ENCODE measurements at regions not wholly inside any gene's neighbourhood (a gene's known extent, or its start where the extent isn't known, plus 50 kb on each side); places are given as distances from the start of the nearest gene placed in this dataset.

DNA sequence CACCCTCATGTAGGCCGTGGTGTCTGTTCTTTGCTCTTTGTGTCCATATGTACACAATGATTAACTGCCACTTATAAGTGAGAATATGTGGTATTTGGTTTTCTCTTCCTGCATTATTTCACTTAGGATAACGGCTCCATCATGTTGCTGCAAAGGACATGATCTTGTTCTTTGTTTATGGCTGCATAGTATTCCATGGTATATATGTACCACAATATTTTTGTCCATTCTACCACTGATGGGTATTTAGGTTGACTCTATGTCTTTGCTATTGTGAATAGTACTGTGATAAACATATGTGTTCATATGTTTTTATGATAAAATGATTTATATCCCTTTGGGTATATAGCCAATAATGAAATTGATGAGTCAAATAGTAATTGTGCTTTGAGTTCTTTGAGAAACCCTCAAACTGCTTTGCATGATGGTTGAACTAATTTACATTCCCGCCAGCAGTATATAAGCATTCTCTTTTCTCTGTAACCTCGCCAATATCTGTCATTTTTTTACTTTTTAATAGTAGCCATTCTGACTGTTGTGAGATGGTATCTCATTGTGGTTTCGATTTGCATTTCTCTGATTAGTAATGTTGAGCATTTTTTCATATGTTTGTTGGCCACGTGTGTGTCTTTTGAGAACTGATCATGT lies 174.4 kb upstream of the NT5E start:
- Mint-ChIP-seq H3K4me3 (no peak overlapping the region), H3K27ac (no peak overlapping the region), H3K9me3 (no peaks in the 10 kb centered on the region), H3K4me1 (ENCODE audit: low read depth) (no peaks in the 10 kb centered on the region), H3K27me3 (ENCODE audit: low read depth) (no peaks in the 10 kb centered on the region), H3K36me3 (ENCODE audit: low read depth) (no peaks in the 10 kb centered on the region)
- no peak for DNase-seq
- CTCF ChIA-PET, result no interaction called here
- intact Hi-C loops (cut with micrococcal nuclease), result no loop called here

DNA sequence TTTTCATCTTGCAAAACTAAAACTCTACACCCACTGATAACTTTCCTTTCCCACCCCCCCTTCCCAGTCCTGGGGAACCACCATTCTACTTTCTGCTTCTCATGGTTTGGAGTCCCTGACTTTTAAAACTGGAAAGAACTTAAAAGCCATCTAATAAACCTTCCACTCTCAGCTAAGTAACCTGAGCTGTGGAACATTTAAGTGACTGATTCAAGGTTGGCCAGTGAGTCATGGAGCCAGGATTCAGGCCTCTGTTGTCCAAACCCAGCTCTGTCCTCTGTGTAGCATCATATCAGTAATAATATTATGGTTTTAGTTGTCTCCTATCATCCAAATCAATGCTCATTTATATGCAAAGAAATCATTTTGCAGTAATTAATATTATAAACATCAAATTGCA lies 176.0 kb upstream of the NT5E start:
- Mint-ChIP-seq H3K27me3 (ENCODE audit: low read depth) (no peaks in the 10 kb centered on the region), H3K4me1 (ENCODE audit: low read depth) (no peaks in the 10 kb centered on the region), H3K9me3 (no peaks in the 10 kb centered on the region), H3K4me3 (no peak overlapping the region), H3K27ac (no peak overlapping the region), H3K36me3 (ENCODE audit: low read depth) (no peaks in the 10 kb centered on the region)
- intact Hi-C loops (cut with micrococcal nuclease), result no loop called here
- no peak for DNase-seq
- CTCF ChIA-PET, result no interaction called here

DNA sequence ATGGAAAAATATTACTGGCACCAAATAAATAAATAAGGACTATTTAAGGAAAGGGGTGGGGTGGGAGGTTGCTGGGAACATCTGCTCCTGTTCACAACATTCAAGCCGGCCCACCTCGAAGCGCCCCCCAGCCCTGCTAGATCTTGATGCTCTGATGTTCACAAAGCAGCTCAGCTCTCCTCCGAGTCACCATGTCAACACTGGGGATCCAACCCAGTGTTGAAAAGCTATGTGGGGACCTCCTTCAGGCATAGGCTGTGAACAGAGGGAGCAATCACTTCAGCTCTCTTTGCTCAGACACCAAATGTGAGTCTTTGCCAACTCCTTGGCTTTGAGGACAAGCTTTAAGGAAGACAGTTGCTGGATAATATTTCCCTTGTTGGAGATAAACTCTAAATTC lies 176.8 kb upstream of the NT5E start:
- Mint-ChIP-seq H3K4me1 (ENCODE audit: low read depth) (no peaks in the 10 kb centered on the region), H3K36me3 (ENCODE audit: low read depth) (no peaks in the 10 kb centered on the region), H3K27ac (no peak overlapping the region), H3K4me3 (no peak overlapping the region), H3K9me3 (no peaks in the 10 kb centered on the region), H3K27me3 (ENCODE audit: low read depth) (no peaks in the 10 kb centered on the region)
- DNase-seq, result no peak
- intact Hi-C loops (cut with micrococcal nuclease), result no loop called here
- CTCF ChIA-PET, result interaction anchor here (0.7 kb wide), 1 partner anchor 41 kb away, joined by 3 read pairs; no protein-coding TSS in a partner anchor

- no peaks in the 10 kb centered on the region for H3K27me3 Mint-ChIP-seq (ENCODE audit: low read depth)
- CTCF ChIA-PET, result interaction anchor here (0.7 kb wide), 1 partner anchor 41 kb away, joined by 3 read pairs; no protein-coding TSS in a partner anchor
These were observed 177.3 kb upstream of the NT5E start for GRCh38 chr6:85272592-85272991.

DNA sequence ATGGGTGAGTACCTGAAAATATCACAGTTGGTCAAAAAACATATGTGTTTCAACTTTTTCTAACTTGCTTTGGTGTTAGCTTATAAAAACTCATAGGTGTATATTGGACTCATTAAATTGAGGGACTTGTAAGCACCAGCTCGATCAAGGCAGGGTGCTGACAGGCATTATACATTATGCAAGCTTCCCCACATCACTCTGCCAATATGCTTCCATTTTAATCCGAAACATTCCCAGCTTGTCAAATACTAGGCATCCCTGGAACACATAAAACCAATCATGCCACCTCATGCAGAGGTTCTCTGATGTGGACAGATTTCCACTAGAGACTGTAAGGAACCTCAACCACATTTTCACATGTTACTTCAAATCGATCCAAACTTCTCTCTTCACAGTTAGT lies 187.3 kb upstream of the NT5E start:
- no peak for DNase-seq
- Mint-ChIP-seq H3K27me3 (ENCODE audit: low read depth) (no peaks in the 10 kb centered on the region), H3K36me3 (ENCODE audit: low read depth) (no peaks in the 10 kb centered on the region), H3K27ac (no peak overlapping the region), H3K4me1 (ENCODE audit: low read depth) (no peaks in the 10 kb centered on the region), H3K4me3 (no peak overlapping the region), H3K9me3 (peaks cover 4% of the 10 kb centered on the region)
- CTCF ChIA-PET, result no interaction called here
- intact Hi-C loops (cut with micrococcal nuclease), result no loop called here

More at GRCh38 chr6:85272592-85272991, 177.3 kb upstream of the NT5E start:
- H3K36me3 Mint-ChIP-seq (ENCODE audit: low read depth), result no peaks in the 10 kb centered on the region
- intact Hi-C loops (cut with micrococcal nuclease), result no loop called here
- H3K4me1 Mint-ChIP-seq (ENCODE audit: low read depth), result no peaks in the 10 kb centered on the region
- no peak overlapping the region for H3K4me3 Mint-ChIP-seq
- H3K9me3 Mint-ChIP-seq, result no peaks in the 10 kb centered on the region
- DNase-seq, result no peak
- no peak overlapping the region for H3K27ac Mint-ChIP-seq

- H3K27me3 Mint-ChIP-seq (ENCODE audit: low read depth), result no peaks in the 10 kb centered on the region
- H3K9me3 Mint-ChIP-seq, result peaks cover 1% of the 10 kb centered on the region
- no peak for DNase-seq
- no peaks in the 10 kb centered on the region for H3K4me1 Mint-ChIP-seq (ENCODE audit: low read depth)
- CTCF ChIA-PET, result no interaction called here
- no peaks in the 10 kb centered on the region for H3K36me3 Mint-ChIP-seq (ENCODE audit: low read depth)
- no peak overlapping the region for H3K27ac Mint-ChIP-seq
- intact Hi-C loops (cut with micrococcal nuclease), result no loop called here
- H3K4me3 Mint-ChIP-seq, result no peak overlapping the region
These were observed 188.6 kb upstream of the NT5E start for GRCh38 chr6:85261271-85261670.

DNA sequence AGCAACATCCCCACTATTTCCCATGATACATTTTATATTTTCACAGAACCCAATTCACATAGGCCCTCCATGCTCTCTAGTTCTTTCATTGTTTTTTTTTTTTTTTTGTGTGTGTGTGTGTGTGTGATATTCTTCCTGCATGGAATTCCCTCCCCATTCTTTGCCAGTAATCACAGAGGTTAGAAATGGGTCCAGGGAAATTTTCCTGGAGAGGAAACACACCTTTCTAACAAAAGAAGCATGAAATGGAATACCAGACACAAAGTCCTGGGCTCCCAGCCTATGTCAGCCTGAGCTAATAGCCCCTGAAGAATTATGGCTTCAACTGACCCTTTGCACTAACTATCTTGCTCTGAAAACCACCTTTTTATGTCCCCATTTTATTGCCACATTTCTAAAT lies 194.2 kb upstream of the NT5E start:
- no peak for DNase-seq
- intact Hi-C loops (cut with micrococcal nuclease), result no loop called here
- H3K4me1 Mint-ChIP-seq (ENCODE audit: low read depth), result no peaks in the 10 kb centered on the region
- no peak overlapping the region for H3K27ac Mint-ChIP-seq
- H3K36me3 Mint-ChIP-seq (ENCODE audit: low read depth), result no peaks in the 10 kb centered on the region
- no peak overlapping the region for H3K4me3 Mint-ChIP-seq
- H3K9me3 Mint-ChIP-seq, result peaks cover 10% of the 10 kb centered on the region
- CTCF ChIA-PET, result no interaction called here
- peaks cover 5% of the 10 kb centered on the region for H3K27me3 Mint-ChIP-seq (ENCODE audit: low read depth)

DNA sequence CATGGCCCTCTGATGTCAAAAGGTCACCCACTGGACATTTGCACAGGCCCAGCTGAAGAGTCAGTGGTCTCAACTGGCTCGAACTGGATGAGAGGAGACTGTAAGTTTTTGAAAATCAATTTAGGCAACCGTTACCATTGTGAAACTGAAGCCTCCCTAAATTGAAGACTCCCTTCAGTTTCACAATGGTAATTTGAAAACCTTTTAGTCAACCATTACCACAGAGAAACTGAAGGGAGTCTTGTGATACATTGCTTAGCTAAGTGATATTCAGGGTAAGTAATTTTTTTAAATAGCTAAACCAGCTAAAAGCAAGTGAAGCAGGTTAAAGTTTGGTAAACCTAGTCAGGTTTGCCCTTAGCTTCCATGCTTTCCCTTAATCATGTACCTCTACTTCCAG lies 197.3 kb upstream of the NT5E start:
- intact Hi-C loops (cut with micrococcal nuclease), result no loop called here
- DNase-seq, result no peak
- peaks cover 5% of the 10 kb centered on the region for H3K27me3 Mint-ChIP-seq (ENCODE audit: low read depth)
- no peak overlapping the region for H3K27ac Mint-ChIP-seq
- peaks cover 10% of the 10 kb centered on the region for H3K9me3 Mint-ChIP-seq
- H3K4me3 Mint-ChIP-seq, result no peak overlapping the region
- no peaks in the 10 kb centered on the region for H3K4me1 Mint-ChIP-seq (ENCODE audit: low read depth)
- CTCF ChIA-PET, result no interaction called here
- no peaks in the 10 kb centered on the region for H3K36me3 Mint-ChIP-seq (ENCODE audit: low read depth)

GRCh38 chr6:85252085-85252484 lies 197.8 kb upstream of the NT5E start:
- CTCF ChIA-PET, result no interaction called here
- intact Hi-C loops (cut with micrococcal nuclease), result no loop called here
- no peak overlapping the region for H3K27ac Mint-ChIP-seq

DNA sequence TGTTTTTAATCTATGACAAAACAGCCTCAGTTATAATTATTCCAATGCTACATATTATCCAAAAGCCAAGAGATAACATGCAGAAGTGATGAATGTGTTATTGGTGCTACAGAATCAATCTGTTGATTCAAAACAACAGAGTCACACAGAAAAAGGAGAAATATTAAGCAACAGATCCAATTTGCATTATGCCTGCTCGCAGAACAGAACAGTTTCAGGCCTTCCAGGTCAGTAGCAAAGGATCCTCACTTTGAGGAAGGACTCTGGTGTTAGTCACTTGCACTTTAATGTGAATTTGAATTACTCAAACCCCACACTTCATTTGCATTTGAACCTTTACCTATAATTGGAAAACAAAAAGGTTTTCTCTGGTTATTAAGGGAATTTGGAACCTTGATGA lies 198.6 kb upstream of the NT5E start:
- Mint-ChIP-seq H3K9me3 (peaks cover 14% of the 10 kb centered on the region), H3K4me1 (ENCODE audit: low read depth) (no peaks in the 10 kb centered on the region), H3K27me3 (ENCODE audit: low read depth) (peaks cover 5% of the 10 kb centered on the region), H3K27ac (no peak overlapping the region), H3K36me3 (ENCODE audit: low read depth) (no peaks in the 10 kb centered on the region), H3K4me3 (no peak overlapping the region)
- no peak for DNase-seq
- CTCF ChIA-PET, result no interaction called here
- intact Hi-C loops (cut with micrococcal nuclease), result no loop called here

More at GRCh38 chr6:85252085-85252484, 197.8 kb upstream of the NT5E start:
- Mint-ChIP-seq H3K9me3 (peaks cover 10% of the 10 kb centered on the region), H3K27me3 (ENCODE audit: low read depth) (peaks cover 5% of the 10 kb centered on the region), H3K4me1 (ENCODE audit: low read depth) (no peaks in the 10 kb centered on the region), H3K36me3 (ENCODE audit: low read depth) (no peaks in the 10 kb centered on the region), H3K4me3 (no peak overlapping the region)
- DNase-seq, result no peak

DNA sequence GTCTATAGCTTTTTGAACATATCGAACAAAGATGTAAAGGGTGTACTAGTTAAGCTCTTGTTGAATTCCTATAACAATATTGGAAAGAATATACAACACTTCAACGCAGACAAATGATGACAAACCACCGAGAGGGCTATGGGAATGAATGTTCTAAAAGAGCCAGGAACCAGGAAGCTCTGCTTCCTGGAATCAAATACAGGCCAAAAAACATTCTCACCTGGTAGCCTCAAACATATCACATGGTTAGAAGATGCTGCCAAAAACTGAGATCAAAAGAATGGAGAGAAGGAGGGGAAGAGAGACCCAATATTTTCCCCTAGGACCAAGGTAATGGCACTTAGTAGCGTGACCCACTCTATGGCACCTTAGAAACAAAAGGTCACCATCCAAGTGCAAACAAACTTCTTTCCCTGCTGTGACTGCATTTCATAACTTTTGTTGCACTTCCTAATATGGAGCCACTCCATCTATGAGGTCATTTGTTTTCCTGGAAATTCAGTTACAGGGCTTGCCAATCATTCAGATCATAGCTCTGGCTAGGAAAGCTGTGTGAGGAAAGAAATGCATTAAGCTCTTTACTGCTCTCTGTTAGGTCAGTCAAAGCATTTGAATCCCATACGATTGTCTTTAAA lies 199.2 kb upstream of the NT5E start:
- no peaks in the 10 kb centered on the region for H3K36me3 Mint-ChIP-seq (ENCODE audit: low read depth)
- no peak for DNase-seq
- CTCF ChIA-PET, result no interaction called here
- intact Hi-C loops (cut with micrococcal nuclease), result no loop called here
- peaks cover 14% of the 10 kb centered on the region for H3K9me3 Mint-ChIP-seq
- H3K27ac Mint-ChIP-seq, result no peak overlapping the region
- no peaks in the 10 kb centered on the region for H3K4me1 Mint-ChIP-seq (ENCODE audit: low read depth)
- no peak overlapping the region for H3K4me3 Mint-ChIP-seq
- H3K27me3 Mint-ChIP-seq (ENCODE audit: low read depth), result peaks cover 5% of the 10 kb centered on the region

DNA sequence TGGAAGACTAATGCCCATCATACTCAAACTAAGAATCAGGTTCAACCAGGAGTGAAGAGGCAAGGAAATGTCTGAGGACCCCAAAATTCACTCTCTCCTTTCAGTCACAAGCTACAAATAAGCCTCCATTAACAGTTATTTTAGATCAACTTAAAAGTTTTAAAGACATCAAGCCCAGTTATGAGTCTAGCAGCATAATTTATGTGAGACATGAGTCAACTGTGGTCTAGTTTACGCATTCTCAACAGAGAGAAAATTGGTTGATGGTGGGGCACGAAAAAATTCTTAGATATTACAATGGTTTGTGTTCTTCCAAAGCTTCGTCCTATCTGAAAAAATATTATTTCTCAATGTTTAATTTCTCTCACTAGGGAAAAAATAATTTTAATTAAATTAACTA lies 204.9 kb upstream of the NT5E start:
- CTCF ChIA-PET, result no interaction called here
- no peaks in the 10 kb centered on the region for H3K36me3 Mint-ChIP-seq (ENCODE audit: low read depth)
- H3K9me3 Mint-ChIP-seq, result peaks cover 4% of the 10 kb centered on the region
- H3K4me1 Mint-ChIP-seq (ENCODE audit: low read depth), result no peaks in the 10 kb centered on the region
- no peak overlapping the region for H3K4me3 Mint-ChIP-seq
- no peaks in the 10 kb centered on the region for H3K27me3 Mint-ChIP-seq (ENCODE audit: low read depth)
- intact Hi-C loops (cut with micrococcal nuclease), result no loop called here
- H3K27ac Mint-ChIP-seq, result no peak overlapping the region
- DNase-seq, result no peak

- CTCF ChIA-PET, result no interaction called here
- no peak overlapping the region for H3K27ac Mint-ChIP-seq
- H3K4me3 Mint-ChIP-seq, result no peak overlapping the region
- peaks cover 1% of the 10 kb centered on the region for H3K9me3 Mint-ChIP-seq
- DNase-seq, result no peak
- H3K27me3 Mint-ChIP-seq (ENCODE audit: low read depth), result no peaks in the 10 kb centered on the region
- H3K36me3 Mint-ChIP-seq (ENCODE audit: low read depth), result no peaks in the 10 kb centered on the region
- intact Hi-C loops (cut with micrococcal nuclease), result no loop called here
- H3K4me1 Mint-ChIP-seq (ENCODE audit: low read depth), result no peaks in the 10 kb centered on the region
These were observed 208.3 kb upstream of the NT5E start for GRCh38 chr6:85241498-85242052.

Measured in activated naive CD4-positive, alpha-beta T cell treated with anti-CD3 and anti-CD28 coated beads for 36 hours (primary cell).